NCI-H2171 (cell line): ENCODE measurements at regions not wholly inside any gene's neighbourhood (a gene's known extent, or its start where the extent isn't known, plus 50 kb on each side); places are given as distances from the start of the nearest gene placed in this dataset.

Experiments used
- DNase-seq: peaks from one replicate; lab custom pipeline; 2025; lab: John Stamatoyannopoulos, UW

GRCh38 chr10:33542752-33543505 lies 208.5 kb upstream of the NRP1 start:
- DNase-seq: no peak

GRCh38 chr10:33539116-33539515 lies 204.6 kb upstream of the NRP1 start:
- no peak for DNase-seq

- no peak for DNase-seq
Measured at GRCh38 chr10:33537066-33537465, 202.6 kb upstream of the NRP1 start.

- DNase-seq: no peak
Measured at GRCh38 chr10:33536508-33536907, 202.0 kb upstream of the NRP1 start.

- no peak for DNase-seq
Measured at GRCh38 chr10:33535866-33536265, 201.4 kb upstream of the NRP1 start.

- DNase-seq: no peak
Measured at GRCh38 chr10:33534416-33534815, 199.9 kb upstream of the NRP1 start.

- no peak for DNase-seq
Measured at GRCh38 chr10:33533612-33534011, 199.1 kb upstream of the NRP1 start.

- no peak for DNase-seq
Measured at GRCh38 chr10:33532901-33533300, 198.4 kb upstream of the NRP1 start.

- no peak for DNase-seq
Measured at GRCh38 chr10:33529234-33529633, 194.8 kb upstream of the NRP1 start.

GRCh38 chr10:33524966-33525365 lies 190.5 kb upstream of the NRP1 start:
- no peak for DNase-seq

GRCh38 chr10:33524041-33524440 lies 189.6 kb upstream of the NRP1 start:
- DNase-seq: no peak

- no peak for DNase-seq
Measured at GRCh38 chr10:33523236-33523792, 188.8 kb upstream of the NRP1 start.

- no peak for DNase-seq
Measured at GRCh38 chr10:33521904-33522303, 187.4 kb upstream of the NRP1 start.

- DNase-seq: no peak
Measured at GRCh38 chr10:33521062-33521461, 186.6 kb upstream of the NRP1 start.

- DNase-seq: no peak
Measured at GRCh38 chr10:33520223-33520622, 185.8 kb upstream of the NRP1 start.

- DNase-seq: no peak
Measured at GRCh38 chr10:33519130-33519860, 184.8 kb upstream of the NRP1 start.

GRCh38 chr10:33510206-33510605 lies 175.7 kb upstream of the NRP1 start:
- no peak for DNase-seq

GRCh38 chr10:33509231-33509831 lies 174.9 kb upstream of the NRP1 start:
- DNase-seq: no peak

GRCh38 chr10:33507662-33508425 lies 173.4 kb upstream of the NRP1 start:
- DNase-seq: no peak

GRCh38 chr10:33506838-33507661 lies 172.6 kb upstream of the NRP1 start:
- no peak for DNase-seq

- no peak for DNase-seq
Measured at GRCh38 chr10:33506391-33506790, 171.9 kb upstream of the NRP1 start.
